HG03039 (cell line): ENCODE measurements at regions not wholly inside any gene's neighbourhood (a gene's known extent, or its start where the extent isn't known, plus 50 kb on each side); places are given as distances from the start of the nearest gene placed in this dataset.

Experiments used
- ATAC-seq: cut with Tn5 transposase; IDR thresholded peaks from one replicate; pipeline ENCODE4 v1.9.1; 2021; ENCODE audit warnings: mild to moderate bottlenecking, moderate library complexity; ENCODE audit not compliant: unreplicated experiment

DNA sequence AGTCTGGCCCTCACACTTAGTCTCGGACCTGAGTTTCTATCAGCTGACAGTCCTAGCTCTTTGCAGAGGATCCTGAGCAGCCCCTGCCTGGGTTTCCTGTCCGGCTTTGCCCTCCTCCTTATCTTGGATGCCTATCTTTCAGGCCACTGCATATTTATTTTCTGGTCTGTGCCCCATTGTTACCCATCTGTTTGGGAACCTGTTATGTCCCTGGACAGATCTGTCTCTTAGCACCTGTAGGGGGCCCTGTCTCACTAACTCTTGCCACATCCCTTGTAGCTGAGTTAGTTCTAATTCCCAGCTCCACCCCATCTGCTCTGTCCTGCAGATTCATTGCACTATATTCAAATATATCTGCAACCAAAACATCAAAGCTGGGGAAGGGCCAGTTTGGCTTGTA lies 514.9 kb upstream of the LCORL start:
- no peak for ATAC-seq

DNA sequence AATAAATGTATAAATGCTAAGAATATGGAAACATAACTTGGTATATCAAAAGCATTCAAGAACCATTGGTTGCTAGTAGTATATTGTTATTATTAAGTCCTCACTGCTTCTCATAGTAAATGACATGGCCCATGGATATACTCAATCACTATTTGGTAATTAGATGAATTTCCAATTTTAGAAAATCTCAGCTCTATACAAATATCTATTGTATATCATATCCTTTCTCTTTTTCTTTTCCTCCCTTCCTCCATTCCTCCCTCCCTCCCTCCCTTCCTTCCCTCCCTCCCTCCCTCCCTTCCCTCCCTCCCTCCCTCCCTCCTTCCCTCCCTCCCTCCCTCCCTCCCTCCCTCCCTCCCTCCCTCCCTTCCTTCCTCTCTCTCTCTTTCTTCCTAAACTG lies 514.4 kb upstream of the LCORL start:
- no peak for ATAC-seq

DNA sequence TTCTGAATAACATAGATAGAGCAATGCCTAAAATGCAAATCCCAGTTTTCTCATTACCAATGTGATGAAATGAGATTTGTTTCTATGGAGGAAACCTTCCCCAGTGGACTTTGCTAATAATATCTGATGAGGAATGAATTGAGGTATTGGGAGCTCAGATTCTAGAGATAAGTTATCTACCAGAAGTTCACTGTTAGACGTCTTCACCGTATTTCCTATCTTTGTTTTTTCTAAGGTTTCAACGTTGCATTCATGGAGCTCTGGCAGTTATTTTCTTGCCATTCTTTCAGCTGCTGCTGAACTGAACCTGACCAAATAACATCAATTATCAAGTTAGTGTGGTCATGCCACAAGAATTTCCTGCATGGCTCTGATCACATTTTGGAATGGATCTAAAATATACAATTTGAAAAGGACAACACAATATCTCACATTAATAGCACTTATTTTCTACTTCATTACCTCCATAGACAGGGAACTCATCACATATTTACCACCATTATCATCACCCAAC lies 511.8 kb upstream of the LCORL start:
- ATAC-seq, result no peak

DNA sequence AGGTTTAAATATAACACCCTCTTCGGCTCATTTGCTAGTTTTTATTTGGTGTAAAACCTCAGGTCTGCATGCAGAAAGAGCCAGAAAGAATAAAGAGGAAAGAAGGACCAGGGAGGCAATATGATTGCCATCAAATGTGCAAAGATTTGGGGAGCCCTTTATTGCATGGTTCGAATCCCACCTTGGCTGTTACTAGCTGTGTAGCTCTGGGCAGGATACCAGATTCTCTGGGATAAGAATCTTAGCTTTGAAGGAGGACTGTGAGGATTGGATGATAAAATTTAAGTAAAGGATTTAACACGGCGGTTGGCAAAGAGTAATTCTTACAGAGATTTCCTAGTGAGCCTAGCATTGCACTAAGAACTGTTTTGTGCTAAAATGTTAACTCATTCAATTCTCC lies 510.2 kb upstream of the LCORL start:
- no peak for ATAC-seq

DNA sequence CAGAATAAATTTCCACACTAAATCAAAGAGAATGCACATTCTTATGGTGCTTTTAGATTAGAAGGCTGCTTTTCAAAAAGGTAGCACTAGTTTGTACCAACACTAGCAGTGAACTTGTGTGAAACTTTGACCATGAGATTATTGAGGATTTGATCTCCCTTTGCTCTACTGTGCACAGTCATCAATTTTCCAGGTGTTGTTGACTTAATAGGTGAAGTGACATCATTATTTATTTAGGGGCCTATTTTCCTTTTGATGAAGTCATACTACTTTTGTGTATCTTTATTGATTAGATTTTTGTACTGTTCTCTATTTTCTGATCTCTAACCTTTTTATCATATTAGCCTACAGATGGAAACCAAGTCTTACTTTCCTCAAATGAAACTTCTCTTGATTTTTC lies 507.9 kb upstream of the LCORL start:
- no peak for ATAC-seq

DNA sequence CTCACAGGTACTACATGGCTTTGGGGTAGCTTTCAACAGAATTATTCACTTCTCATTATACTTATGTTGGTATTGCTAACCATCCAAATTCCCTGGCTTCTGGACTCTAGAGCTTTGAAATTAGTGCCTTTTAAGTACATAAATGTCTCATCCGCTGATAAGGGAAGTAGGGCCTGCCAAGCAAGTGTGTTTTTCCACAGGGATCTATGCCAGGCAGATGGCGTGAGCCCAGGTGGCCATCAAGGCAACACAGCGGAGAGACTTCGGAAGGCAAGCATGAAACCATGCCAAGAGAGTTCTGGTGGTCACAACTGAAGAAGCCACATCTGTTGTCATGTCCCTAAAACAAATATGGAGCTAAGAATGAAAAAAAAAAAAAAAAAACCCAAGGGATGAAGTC lies 503.1 kb upstream of the LCORL start:
- no peak for ATAC-seq

DNA sequence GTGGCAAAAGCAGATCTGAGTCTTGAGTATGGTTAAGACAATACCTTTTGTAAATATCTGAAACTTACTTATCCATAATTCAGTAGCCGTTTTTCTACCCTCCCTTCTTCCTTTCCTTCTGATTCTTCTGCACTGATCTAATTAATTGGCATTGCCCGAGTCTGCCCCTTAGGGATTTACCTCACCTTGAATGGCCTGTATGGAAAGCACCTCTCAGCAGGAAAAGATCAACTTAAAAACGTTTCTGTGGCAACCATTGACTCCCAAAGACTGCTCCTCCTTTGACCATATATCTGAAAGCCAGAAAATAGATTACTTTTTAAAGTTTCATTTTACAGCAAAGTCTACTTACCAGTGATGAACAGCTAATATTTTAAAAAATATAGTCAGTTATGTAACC lies 496.5 kb upstream of the LCORL start:
- no peak for ATAC-seq

DNA sequence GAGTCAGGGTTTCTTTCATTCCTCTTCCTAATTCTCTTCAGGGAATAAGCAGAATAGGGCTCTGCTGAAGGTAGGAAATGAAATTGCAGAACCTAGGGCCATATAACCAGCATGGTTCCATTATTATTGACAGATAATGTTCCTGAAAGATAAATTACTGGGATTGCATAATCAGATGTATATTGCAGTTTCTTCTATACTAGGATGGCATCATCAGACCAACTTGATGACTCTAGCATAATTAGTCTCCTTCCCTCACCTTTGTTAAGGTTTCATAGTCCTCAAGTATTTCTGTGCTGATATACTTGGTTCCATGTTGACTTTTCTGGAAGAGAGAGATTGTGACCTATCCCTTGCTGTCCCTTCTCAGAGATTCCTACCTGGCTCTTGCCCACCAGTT lies 492.3 kb upstream of the LCORL start:
- ATAC-seq, result no peak

DNA sequence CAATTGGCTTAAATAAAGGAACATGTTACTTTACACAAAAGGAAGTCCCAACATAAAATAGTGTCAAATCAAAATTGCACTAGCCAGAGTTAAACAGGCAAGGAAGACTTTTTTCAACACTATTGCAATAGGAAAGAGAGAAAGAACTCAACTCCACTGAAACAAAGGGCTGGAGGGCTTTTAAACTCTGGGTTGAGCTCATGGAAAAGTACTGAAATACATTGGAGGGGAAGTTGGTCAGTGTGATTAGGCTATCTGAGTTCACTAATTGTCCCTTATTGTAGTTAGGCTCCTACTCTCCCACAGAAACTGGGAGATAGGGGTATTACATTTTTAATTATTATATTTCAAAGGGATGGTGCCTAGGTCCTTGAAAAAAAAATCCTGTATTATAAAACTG lies 491.2 kb upstream of the LCORL start:
- no peak for ATAC-seq

DNA sequence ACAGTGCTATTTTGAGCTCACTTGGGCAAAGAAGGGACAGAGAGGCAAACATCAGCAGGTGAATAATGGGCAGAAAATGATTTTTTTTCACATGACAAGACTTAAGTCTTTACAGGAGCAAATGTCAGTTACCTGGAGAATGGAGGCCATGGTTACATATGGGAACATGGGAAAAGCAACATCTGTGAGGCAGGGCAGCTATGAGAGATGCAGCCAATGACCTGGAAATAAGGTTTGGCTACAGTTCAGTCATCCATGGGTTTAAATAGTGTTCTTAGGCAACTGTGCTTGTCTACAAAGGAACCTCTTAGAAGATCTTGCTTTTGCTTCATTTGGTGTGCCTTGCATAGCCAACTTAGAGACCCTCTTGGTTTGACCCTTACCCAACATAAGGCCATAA lies 490.2 kb upstream of the LCORL start:
- ATAC-seq, result no peak

DNA sequence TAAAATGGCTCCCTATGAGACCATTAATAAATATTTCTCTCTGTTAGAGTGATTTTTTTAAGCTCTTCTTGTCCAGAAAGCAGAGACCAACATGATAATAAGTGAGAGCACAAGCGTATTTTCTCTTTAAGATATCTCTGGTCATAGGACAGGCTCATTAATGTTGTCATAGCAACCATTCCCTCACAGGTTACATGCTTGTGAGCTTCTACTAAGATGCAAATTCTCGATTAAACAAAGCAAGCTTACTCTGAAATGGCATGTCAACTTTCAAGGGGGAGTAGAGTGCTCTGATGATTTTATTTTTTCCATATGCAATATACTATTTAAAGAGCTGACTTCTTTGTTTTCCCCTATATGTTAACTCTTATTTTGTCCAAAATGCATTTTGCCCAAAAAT lies 487.2 kb upstream of the LCORL start:
- no peak for ATAC-seq

DNA sequence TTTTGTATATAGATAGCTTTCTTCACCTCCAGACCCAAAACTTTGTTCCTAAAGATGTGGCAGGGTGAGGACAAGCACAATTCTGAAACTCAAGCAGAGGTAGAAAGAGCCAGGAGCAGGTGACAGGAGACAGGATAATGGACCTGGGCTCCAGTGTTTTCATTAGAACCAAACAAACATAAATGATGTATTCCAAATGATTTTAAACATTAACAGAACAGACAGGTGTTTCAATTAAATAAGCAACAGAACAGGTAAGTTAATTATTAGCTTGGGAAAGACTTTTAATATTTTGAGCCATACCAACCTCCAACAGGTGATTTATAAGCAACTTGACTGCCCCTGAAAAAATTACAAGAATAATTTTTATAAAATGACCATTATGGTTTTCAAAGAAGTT lies 459.4 kb upstream of the LCORL start:
- ATAC-seq, result no peak

DNA sequence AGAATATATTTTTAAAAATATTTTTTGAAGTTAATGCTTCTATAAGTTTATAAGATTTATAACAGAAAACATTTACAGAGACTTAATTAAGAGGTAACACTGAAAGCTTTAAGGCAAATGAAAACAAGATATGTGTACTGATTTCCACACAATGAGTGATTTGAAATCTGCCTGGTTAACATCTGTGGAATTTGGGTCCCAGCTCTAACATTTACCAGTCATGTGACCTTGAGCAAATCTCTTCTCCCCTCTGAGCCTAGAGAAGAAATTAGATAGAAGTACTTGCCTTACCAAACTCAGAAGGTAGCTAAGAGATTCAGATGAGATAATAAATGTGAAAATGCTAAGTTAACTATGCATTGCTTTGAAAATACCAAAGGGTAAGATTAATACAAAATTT lies 458.8 kb upstream of the LCORL start:
- no peak for ATAC-seq

DNA sequence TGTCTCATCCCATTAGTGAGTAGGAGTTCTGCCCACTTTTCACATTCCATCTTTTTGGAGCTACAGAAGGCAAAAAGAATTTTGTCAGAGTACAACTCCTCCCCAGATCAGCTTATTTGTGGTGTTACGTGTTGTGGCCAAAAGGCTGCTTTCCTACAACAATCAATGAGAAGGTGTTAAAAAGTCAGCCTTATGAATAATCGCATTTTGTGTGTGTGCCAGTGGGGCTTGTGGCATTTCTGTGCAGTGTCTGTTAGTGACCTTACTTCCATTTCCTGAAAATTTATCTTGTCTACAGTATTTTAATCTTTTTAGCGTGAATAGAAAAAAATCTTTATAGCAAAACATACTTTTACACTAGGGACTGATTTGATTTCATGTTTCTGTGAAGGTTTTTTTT lies 458.3 kb upstream of the LCORL start:
- ATAC-seq, result no peak

DNA sequence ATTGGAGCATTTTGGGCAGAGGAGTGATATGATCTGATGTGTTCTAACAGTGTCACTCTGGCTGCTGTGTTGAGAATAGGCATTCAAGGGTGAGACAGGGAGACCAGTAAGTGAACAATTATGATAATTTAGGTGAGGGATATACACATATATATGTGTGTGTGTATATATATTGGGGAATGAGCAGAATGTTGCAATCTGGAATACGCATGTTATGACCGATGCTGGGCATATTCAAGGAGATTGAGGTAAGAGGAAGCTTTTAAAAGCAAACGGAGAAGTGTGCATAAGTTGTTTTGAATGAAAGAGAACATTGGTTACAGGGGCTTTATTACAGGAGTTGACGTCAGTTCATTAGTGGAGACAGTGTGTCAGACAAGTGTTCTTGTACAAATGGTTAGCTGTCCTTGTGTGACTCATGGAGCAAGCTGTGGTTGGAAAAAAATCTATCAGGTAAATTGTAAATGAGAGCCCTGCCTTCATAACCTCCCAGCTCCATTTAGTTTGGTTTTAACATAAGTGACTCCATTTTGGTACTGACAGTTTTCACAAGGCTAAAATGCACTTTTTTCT lies 442.5 kb upstream of the LCORL start:
- ATAC-seq, result no peak

DNA sequence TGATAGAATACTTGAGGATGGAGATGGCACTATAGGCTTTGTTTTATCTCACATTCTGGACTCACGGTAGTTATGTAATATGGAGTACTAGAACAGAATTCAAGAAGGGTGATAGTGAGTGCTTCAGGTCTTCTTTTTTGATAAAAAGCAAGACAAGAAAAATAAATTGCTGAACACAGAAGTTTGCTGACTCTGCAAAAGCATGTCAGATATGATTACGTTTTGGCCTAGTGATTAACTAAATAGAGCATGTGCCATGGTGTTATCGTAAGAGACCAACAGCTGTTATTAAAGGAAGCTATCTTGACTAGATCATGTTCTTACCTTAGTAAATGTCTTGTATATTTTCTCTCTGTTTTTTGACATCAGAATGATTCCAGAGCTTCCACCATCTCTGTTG lies 436.9 kb upstream of the LCORL start:
- ATAC-seq, result no peak

DNA sequence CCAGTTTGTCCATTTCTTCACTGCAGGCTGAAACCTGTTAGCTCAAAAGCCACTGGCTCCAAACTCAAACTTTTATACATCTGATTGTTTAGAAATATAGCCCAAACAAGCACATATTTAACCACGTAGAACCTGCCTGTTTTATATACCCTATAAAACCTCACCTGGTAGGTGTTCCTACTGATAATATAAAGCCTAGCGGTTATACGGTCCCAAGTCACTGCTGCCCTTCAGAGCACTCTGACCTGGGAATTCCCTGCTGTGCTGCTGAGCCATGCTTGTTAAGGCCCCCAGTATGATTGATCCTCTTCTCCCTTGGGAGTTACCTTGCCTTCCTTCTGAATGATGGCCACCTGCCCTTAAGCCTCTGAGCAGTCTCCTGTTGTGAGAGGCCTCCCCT lies 432.8 kb upstream of the LCORL start:
- no peak for ATAC-seq

DNA sequence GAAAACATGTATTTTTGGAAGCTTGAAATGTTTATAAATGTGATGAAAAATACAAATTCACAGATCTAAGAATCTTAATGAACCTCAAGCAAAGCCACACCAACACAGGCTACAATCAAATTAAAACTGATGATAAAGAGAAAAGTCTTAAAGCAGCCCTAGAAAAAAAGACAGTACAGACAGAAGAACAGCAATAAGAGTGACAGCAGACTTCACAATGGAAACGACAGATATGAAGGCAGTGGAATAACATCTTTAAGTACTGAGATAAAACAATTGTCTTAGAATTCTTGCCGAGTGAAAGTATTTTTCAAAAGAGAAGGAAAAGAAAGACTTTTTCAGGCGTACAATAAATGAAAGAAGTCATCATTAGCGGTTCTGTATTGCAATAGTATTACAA lies 423.6 kb upstream of the LCORL start:
- ATAC-seq, result no peak

DNA sequence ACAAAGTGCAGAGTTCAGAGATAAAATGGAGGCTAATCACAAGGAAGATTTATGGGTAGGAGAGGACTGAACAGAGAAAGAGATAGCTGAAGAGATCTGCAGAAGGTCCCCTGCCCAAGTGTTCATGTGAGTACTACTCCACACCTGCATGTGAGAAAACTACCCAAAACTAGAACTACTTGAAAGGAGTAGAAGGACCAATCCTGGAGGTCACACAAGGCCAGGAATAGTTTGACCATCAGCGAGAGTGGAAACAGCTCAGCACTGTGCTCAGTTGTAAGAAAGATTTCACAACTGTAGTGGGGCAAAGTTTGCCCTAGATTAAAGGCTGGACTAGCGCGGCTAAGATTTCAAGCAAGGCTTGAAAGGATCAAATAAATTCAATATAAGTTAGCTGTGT lies 422.7 kb upstream of the LCORL start:
- no peak for ATAC-seq

DNA sequence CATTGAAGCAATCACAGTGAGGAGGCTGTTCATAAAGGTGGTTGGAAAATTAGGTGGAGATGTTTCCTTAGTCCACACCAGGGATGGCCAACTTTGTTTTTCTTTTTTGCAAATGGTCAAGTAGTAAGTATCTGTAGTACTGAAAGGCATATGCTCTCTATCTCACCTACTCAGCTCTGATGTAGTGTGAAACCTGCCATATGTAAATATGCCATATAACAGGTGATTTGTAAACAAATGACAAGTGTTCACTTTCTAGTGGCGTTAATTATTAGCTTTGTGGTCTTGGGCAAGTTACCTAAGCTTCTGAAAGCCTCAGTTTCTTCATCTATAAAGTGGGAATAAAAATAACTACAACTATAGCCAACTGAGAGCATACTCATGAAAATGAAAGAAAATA lies 421.4 kb upstream of the LCORL start:
- ATAC-seq, result no peak

DNA sequence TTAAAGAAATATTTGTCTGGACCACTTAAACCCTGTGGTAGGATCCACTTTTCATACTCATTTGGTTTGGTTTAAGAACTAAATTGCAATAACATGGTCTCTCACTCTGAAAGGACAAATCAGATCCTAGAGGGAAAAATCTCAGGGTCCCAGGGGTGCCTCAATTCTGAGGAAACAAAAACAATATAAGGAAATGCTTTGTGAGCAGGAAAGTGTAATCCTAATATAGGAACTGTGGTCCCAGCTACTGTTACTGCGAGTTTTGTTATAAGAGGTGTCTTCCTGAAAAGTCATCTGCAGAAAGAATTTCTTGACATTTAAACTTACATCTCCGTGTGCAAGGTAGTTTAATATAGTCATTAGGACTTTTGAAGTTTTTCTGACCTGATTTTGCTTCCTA lies 420.1 kb upstream of the LCORL start:
- ATAC-seq, result no peak

DNA sequence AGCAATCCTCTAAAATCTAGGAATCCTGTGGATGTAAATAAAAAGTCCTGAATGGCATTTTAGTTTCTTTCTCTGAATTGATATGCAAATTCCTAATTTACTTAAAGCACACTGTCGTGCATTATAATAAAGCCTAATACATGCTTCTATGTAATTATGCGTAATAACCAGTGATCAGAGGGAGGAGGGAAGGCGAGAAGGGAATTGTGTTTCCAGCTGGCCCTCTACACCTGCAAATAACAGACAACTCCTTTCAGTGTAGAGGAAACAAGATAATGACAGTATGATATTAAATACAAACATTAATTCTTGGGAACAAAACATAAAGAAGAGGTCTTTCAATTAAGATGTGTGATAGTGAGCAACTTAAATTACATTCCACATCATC lies 419.6 kb upstream of the LCORL start:
- ATAC-seq, result no peak

DNA sequence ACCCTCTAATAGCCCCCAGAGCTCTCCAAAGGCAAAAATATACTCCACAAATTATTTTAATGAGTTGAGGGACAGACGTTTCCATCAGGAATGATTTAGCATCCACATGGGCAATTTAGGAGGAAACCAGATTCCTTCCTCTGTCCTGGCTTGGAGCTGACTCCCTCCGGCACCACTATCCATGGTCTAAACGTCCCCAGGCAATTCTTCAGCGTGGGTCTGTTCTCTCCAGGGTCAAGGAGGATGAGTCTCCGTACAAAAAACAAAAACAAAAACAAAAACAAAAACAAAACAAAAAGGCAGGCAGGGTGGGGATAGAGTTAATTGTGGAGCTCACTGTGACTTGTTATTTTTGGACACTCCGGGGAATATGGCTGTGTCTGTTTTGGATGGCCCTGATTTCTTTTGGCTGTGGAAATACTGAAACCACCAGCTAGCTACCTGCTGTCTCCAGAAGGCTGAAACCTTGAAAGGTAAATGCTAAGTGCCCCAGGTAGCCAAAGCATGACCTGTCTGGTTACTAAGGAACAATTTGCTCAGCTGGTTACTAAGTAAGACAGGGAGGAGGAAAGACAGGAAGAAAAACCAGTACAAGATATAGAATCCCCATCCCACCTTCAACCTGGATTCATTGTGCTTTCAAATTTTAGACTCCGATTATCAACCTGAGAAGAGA lies 419.1 kb upstream of the LCORL start:
- no peak for ATAC-seq
